ENCODE measurements at regions not wholly inside any gene's neighbourhood (a gene's known extent, or its start where the extent isn't known, plus 50 kb on each side); places are given as distances from the start of the nearest gene placed in this dataset.
A peak's percentile ranks its signal among the peaks of the same experiment; 100 is the strongest.

DNA sequence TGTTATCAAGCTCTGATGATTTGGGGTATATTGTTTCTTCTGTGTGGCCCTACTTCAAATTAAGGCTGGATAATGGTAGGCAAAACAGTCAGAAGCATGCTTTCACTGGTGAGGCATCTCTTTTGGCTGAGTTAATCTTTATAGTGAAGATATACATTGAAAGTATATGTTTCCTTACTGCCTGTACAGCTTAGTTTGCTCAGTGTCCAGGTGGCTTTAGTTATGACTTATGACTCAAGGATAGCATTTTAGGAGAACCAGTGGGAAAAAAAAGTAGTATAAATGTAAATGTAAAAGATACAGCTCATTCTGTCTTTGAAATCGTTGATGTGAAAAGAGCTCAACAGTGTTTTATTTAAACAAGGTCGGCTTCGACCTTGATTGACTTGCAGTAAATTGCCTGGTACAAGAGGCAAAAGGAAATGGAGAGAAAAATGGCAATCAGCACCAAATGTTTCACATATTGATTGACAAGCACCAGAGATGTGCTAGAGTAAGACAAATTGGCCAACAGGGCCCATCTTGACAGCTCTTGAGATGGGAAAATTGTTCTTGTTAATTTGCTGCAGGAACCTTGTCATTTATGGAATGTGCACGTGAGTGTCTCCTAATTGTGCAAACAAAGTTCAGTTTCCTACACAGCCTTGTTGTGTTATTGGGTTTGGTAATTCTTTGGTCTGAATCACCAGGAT lies 447.4 kb upstream of the WWC1 start:
- Histone ChIP-seq H3K79me2 (ENCODE audit: insufficient read depth, low read length) (no peaks in the 10 kb centered on the region), H4K20me1 (ENCODE audit: insufficient read depth, low read length) (no peaks in the 10 kb centered on the region), H3K4me2 (ENCODE audit: insufficient read depth, low read length) (no peak overlapping the region), H3K9me3 (ENCODE audit: low read depth, low read length) (no peaks in the 10 kb centered on the region), H3K36me3 (ENCODE audit: insufficient read depth, low read length) (no peaks in the 10 kb centered on the region), H2AFZ (ENCODE audit: low read length) (no peak overlapping the region), H3K27ac (ENCODE audit: low read depth, low read length) (no peak overlapping the region), H3K27me3 (ENCODE audit: insufficient read depth, low read length) (no peaks in the 10 kb centered on the region), H3K4me3 (ENCODE audit: insufficient read depth, low read length) (no peak overlapping the region), H3K4me1 (ENCODE audit: insufficient read depth, low read length) (no peaks in the 10 kb centered on the region)
- TF ChIP-seq, protein P1, sequence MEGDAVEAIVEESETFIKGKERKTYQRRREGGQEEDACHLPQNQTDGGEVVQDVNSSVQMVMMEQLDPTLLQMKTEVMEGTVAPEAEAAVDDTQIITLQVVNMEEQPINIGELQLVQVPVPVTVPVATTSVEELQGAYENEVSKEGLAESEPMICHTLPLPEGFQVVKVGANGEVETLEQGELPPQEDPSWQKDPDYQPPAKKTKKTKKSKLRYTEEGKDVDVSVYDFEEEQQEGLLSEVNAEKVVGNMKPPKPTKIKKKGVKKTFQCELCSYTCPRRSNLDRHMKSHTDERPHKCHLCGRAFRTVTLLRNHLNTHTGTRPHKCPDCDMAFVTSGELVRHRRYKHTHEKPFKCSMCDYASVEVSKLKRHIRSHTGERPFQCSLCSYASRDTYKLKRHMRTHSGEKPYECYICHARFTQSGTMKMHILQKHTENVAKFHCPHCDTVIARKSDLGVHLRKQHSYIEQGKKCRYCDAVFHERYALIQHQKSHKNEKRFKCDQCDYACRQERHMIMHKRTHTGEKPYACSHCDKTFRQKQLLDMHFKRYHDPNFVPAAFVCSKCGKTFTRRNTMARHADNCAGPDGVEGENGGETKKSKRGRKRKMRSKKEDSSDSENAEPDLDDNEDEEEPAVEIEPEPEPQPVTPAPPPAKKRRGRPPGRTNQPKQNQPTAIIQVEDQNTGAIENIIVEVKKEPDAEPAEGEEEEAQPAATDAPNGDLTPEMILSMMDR (IDR thresholded peaks at IDR 0.05; ENCODE audit: extremely low read depth, low read depth, low read length) = no peak
- DNase-seq (ENCODE audit: insufficient read length, low spot score, missing footprints) = peak; percentile 62

DNA sequence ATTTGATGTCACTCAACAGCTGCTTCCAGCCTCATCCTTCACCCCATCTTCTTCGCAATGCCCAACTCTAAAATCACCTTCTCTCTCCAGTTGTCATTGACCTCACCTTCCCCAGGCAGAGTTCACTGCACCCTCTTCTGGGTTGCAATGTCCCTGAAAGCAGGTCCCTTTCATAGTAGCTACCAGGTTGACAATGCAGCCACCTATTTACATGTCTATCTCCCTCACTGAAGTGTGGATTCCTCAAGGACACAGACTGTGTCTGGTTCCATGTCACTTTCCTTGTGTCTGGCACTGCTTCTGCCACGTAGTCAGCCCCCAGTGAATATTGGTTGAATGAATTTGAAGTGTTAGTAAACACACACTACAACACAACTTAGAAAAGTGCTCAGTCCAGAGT lies 445.5 kb upstream of the WWC1 start:
- no peaks in the 10 kb centered on the region for H3K27me3 ChIP-seq (ENCODE audit: insufficient read depth, low read length)
- H3K4me1 ChIP-seq (ENCODE audit: insufficient read depth, low read length) = peaks cover 4% of the 10 kb centered on the region
- H2AFZ ChIP-seq (ENCODE audit: low read length) = no peak overlapping the region
- no peak for DNase-seq (ENCODE audit: insufficient read length, low spot score, missing footprints)
- H3K36me3 ChIP-seq (ENCODE audit: insufficient read depth, low read length) = no peaks in the 10 kb centered on the region
- H4K20me1 ChIP-seq (ENCODE audit: insufficient read depth, low read length) = no peaks in the 10 kb centered on the region
- no peak overlapping the region for H3K4me3 ChIP-seq (ENCODE audit: insufficient read depth, low read length)
- no peak overlapping the region for H3K27ac ChIP-seq (ENCODE audit: low read depth, low read length)
- TF ChIP-seq, protein P1 (IDR thresholded peaks at IDR 0.05; ENCODE audit: extremely low read depth, low read depth, low read length) = no peak
- H3K4me2 ChIP-seq (ENCODE audit: insufficient read depth, low read length) = no peak overlapping the region
- H3K9me3 ChIP-seq (ENCODE audit: low read depth, low read length) = no peaks in the 10 kb centered on the region
- no peaks in the 10 kb centered on the region for H3K79me2 ChIP-seq (ENCODE audit: insufficient read depth, low read length)

DNA sequence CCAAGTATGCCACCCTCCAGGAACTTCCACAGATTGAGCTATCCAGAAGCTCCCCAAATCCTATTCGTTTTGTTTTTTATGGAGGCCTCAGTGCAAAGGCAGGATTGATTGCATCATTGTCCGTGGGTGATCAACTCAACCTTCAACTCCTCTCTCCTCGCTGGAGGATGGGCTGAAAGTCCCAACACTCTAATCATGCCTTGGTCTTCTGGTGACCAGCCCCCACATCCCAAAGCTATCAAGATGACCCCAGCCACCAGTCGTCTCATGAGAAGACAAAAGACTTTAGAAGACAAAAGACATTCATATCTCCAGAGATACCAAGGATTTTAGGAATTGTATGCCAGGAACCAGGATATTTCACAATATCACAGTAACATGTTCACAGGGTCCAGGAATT lies 441.6 kb upstream of the WWC1 start:
- no peak overlapping the region for H3K27ac ChIP-seq (ENCODE audit: low read depth, low read length)
- peaks cover 13% of the 10 kb centered on the region for H3K4me1 ChIP-seq (ENCODE audit: insufficient read depth, low read length)
- no peak overlapping the region for H3K4me3 ChIP-seq (ENCODE audit: insufficient read depth, low read length)
- no peaks in the 10 kb centered on the region for H3K79me2 ChIP-seq (ENCODE audit: insufficient read depth, low read length)
- no peaks in the 10 kb centered on the region for H4K20me1 ChIP-seq (ENCODE audit: insufficient read depth, low read length)
- no peaks in the 10 kb centered on the region for H3K36me3 ChIP-seq (ENCODE audit: insufficient read depth, low read length)
- no peak overlapping the region for H2AFZ ChIP-seq (ENCODE audit: low read length)
- DNase-seq (ENCODE audit: insufficient read length, low spot score, missing footprints) = no peak
- H3K9me3 ChIP-seq (ENCODE audit: low read depth, low read length) = no peaks in the 10 kb centered on the region
- H3K4me2 ChIP-seq (ENCODE audit: insufficient read depth, low read length) = no peak overlapping the region
- TF ChIP-seq, protein P1 (IDR thresholded peaks at IDR 0.05; ENCODE audit: extremely low read depth, low read depth, low read length) = no peak
- H3K27me3 ChIP-seq (ENCODE audit: insufficient read depth, low read length) = no peaks in the 10 kb centered on the region

DNA sequence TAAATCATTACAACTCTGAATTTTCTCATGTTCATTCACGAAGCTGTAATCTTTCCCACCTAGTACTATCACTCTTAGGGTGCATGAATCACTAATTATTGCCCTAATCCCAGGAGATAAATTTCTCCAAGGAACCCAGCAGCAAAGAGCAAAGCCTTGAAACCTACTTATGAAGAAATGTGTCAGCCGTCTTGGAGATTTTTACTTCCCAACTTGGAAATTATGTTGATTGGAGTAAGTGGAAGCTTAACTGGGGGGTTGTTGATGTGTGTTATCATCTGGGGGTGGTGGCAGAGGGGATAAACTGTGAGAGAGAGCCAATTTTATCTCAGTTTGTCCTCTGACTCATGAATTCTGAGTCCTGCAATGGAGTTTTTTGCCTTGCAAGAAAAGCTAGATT lies 440.5 kb upstream of the WWC1 start:
- no peaks in the 10 kb centered on the region for H3K36me3 ChIP-seq (ENCODE audit: insufficient read depth, low read length)
- TF ChIP-seq, protein P1 (IDR thresholded peaks at IDR 0.05; ENCODE audit: extremely low read depth, low read depth, low read length) = no peak
- no peaks in the 10 kb centered on the region for H4K20me1 ChIP-seq (ENCODE audit: insufficient read depth, low read length)
- no peaks in the 10 kb centered on the region for H3K79me2 ChIP-seq (ENCODE audit: insufficient read depth, low read length)
- H3K27ac ChIP-seq (ENCODE audit: low read depth, low read length) = peak overlapping the region; percentile 32
- H3K4me3 ChIP-seq (ENCODE audit: insufficient read depth, low read length) = no peak overlapping the region
- DNase-seq (ENCODE audit: insufficient read length, low spot score, missing footprints) = no peak
- no peaks in the 10 kb centered on the region for H3K9me3 ChIP-seq (ENCODE audit: low read depth, low read length)
- no peak overlapping the region for H2AFZ ChIP-seq (ENCODE audit: low read length)
- peaks cover 13% of the 10 kb centered on the region for H3K4me1 ChIP-seq (ENCODE audit: insufficient read depth, low read length)
- H3K27me3 ChIP-seq (ENCODE audit: insufficient read depth, low read length) = no peaks in the 10 kb centered on the region
- H3K4me2 ChIP-seq (ENCODE audit: insufficient read depth, low read length) = no peak overlapping the region
